T-helper 2 cell (primary cell): ENCODE measurements at regions not wholly inside any gene's neighbourhood (a gene's known extent, or its start where the extent isn't known, plus 50 kb on each side); places are given as distances from the start of the nearest gene placed in this dataset.
A peak's percentile ranks its signal among the peaks of the same experiment; 100 is the strongest.

Source experiments
- DNase-seq, 5 experiments: peaks; one replicate each; pipeline versions ENCODE4 v3.0.0 to v3.0.0-alpha.2; 2012 to 2022

GRCh38 chr9:96086936-96087571 lies 211.6 kb downstream of the ERCC6L2 start:
- no peak for DNase-seq

GRCh38 chr9:96085491-96086143 lies 210.1 kb downstream of the ERCC6L2 start:
- DNase-seq: no peak

GRCh38 chr9:96084331-96084734 lies 208.8 kb downstream of the ERCC6L2 start:
- no peak for DNase-seq

DNA sequence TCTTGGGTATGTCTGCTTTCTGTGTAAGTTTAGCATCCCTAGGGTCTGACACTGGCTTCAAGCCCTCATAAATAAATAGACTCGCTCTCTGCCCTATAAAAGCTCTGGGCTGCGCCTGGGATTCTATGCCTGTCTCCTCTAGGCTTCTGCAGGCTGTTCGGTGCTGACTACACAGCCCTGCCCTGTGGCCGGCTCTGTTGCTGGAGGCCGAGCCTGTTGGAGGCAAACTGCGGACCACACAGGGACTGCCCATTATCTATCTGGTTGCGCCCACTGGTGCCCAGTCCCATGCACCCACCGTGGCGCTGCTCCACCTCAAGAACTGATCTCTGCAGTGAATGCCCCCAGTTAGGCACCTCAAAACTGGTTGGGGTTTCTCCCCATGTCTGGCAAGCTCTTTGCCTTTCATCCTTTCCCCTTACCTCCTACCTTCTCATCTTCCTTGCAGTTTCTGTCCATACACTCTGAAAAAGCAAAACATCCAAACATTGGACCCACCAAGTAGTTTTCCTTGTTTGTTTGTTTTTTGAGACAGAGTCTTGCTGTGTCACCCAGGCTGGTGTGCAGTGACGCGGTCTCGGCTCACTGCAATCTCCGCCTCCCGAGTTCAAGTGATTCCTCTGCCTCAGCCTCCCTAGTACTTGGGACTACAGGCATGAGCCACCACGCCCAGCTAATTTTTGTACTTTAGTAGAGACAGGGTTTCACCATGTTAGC lies 207.2 kb downstream of the ERCC6L2 start:
- no peak for DNase-seq

DNA sequence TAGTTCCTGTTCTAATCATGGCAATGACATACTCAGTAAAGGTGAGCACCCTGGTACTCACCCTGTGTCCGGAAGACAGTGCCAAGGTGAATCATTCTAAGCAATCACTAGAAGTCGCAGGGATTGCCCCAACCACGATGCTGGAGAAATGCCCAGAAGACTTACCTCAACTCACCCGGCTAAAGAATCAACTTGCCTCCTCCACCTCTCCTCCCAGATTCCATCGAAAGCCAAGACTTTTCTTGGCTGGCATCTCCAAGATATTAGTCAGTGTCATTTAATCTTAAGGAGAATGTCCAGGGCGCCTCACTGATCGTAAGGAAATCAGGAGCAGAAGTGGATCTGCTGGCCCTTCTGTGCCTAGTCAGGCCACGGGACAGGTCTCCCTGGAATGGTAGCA lies 204.9 kb downstream of the ERCC6L2 start:
- no peak for DNase-seq

DNA sequence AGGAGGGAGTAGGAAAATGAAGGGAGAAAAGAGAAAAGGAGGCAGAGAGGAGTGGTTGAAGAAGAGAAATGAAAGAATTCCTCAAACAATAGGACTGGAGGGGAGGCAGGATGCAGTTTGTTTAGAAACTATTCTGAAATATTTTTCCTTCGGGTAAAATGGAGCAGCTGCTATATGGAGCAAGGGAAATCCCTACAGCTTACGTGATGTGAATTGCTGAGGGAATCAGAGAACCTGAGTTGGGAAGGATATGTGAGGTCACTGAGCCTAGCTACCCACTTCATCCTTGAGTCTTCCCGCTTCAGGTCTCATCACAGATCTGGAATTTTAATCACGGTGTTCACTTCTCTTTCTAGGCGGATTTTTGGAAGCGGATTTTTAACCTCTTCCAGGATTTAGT lies 204.3 kb downstream of the ERCC6L2 start:
- no peak for DNase-seq

- no peak for DNase-seq
These were observed 203.5 kb downstream of the ERCC6L2 start for GRCh38 chr9:96078897-96079490.

GRCh38 chr9:96075757-96076156 lies 200.3 kb downstream of the ERCC6L2 start:
- DNase-seq: no peak

DNA sequence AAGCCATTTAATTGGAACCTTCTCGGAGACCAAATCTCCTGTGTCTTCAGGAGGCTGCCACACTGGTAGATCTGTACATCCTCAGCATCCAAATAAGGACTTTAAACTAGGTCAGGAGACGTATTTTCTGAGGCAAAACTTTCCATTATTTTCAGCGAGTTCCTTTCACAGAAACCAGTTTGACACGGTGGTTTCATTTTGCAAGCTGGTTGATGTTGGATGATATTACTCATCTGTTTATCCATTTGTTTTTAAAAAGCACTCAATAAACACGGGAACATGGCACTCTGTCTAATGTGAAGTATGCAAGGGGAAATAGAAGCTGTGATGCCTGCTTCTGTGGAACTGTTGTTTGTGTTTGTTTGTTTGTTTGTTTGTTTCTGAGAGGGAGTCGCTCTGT lies 199.6 kb downstream of the ERCC6L2 start:
- peak in 1 of 5 experiments; percentile 26 for DNase-seq

- DNase-seq: no peak
These were observed 198.3 kb downstream of the ERCC6L2 start for GRCh38 chr9:96073531-96074480.

DNA sequence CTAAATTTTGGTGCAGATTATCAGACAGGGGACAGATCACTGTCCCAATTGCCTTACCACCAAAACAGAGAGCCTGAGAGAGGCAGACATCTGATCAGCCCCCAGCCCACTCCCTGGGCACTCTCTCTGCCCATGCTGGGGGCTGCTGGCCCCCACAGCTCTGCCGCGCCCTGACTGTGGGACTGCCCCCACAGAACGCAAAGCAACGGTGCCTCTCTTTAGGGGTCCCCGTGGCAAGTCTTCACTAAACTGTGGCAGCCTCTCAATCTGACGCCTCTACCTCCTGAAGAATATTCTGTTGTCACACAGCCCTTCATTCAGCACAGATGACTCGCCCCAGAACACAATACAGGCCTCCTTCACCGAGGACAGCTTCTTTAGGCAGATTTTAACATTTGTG lies 197.4 kb downstream of the ERCC6L2 start:
- no peak for DNase-seq

GRCh38 chr9:96071815-96072124 lies 196.3 kb downstream of the ERCC6L2 start:
- no peak for DNase-seq

DNA sequence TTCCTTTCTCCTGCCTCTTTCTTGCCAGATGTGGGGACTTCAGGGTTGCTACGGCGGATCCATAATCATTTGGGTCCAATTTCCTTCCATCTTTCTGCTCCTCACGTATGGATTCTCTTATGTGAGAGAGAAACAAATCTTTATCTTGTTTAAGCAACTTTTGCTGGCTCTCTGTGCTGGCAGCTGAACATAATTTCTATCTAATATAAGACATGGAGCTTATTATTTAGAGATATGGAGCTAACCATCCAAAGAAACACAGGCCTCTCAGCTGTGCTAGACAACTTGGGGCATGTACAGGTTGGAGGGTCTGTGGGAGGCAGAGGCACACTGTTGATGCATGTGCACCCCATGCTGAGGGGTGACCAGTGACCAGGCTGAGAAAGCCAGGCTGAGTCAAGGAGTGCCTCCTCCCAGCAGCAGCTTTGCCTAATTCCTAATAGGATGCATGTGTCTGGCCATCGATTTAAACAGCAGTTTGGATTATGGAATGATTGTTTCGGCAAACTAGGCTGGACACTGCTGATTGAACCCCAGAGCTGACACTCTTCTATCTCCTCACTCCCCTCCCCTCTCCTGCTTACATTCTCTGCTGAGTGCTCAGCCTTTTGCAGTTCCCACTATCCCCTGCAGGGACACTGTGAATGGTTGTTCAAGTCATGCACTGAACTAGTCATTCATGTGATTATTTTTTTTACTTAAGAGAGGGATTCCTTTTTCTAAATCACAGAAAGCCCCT lies 195.8 kb downstream of the ERCC6L2 start:
- peak in 1 of 5 experiments; percentile 60 for DNase-seq

DNA sequence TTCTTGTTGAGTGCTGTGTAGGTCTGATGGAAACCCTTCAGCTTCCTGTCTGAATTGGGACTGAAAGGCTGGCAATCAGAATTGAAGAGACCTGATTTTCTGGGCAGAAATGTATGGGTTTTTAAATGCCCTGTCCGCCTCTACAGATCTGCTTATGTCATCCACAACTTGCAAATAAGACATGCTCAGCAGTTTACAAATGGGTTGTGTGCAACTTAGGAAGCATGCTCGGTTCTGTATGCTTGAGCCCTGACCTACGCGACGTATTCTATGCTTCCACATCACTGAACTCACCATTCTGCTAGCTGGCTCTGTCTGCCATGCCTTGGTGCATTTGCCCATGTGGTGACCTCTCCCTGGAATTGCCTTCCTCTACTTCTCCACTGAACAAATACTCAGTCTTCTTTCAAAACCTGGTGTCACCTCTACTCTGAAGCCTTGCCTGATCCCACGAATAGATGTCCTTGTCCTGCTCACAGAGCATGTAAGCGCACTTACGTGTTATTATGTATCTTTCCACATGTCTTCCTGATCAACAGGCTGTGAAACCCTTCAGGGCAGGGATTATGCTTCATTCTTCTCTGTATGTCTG lies 194.2 kb downstream of the ERCC6L2 start:
- no peak for DNase-seq

GRCh38 chr9:96068511-96068910 lies 193.0 kb downstream of the ERCC6L2 start:
- DNase-seq: no peak

- no peak for DNase-seq
These were observed 192.1 kb downstream of the ERCC6L2 start for GRCh38 chr9:96067600-96067999.

- no peak for DNase-seq
These were observed 191.5 kb downstream of the ERCC6L2 start for GRCh38 chr9:96067004-96067403.

GRCh38 chr9:96065482-96066251 lies 190.2 kb downstream of the ERCC6L2 start:
- no peak for DNase-seq

DNA sequence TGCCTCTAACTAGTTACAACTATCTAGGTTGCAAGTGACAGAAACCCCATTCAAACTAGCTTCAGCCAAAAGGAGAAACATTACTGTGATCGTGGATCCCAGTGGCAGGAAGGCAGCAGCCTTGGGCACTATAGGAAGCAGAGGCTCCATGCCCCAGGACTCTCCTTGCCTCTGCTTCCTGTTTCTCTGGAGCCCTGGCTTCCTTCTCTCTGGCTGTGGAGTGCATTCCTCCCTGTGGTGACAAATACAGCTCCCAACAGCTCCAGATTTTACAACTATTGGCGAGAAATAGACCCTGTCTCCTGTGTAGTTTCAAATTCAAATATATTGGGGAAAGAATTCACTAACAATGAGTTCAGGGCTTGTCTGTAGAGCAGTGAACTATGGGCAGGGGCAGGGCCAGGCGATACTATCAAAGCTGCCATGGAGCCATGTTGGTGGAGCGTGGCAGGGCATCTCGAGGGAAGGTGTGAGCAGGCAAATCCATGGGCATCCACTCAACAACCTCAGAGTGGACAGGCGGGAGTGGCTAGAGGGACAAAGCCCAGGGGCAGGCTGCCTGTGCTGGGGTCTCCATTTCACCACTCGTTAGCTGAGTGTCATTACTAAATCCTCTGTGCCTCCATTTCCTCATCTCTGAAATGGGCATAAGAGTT lies 189.5 kb downstream of the ERCC6L2 start:
- no peak for DNase-seq

DNA sequence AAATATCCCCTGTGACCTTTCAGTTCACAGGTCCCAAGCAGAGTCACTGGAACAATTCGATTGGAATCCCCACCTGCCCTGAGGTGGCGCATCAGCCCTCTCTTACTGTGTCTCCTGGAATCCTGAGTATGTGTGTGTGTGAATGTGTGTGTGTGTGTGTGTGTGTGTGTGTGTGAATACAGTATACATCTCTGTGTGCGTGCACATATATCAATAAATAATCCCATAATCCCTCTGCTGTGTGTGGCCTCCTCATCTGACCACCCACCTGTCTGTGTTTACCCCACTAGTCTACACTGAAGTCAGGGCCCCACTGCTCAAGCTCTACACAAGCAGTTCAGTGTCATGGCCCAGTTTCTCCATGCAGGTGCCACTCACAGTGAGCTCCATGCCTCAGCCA lies 187.4 kb downstream of the ERCC6L2 start:
- DNase-seq: no peak
